Head of caudate nucleus (tissue), 42 donors: ENCODE measurements at regions not wholly inside any gene's neighbourhood (a gene's known extent, or its start where the extent isn't known, plus 50 kb on each side); places are given as distances from the start of the nearest gene placed in this dataset.
"Not testable (repeated sequence)": the region's sequence is repeated elsewhere in the genome, so short reads cannot be mapped to it uniquely, and the experiment has no call there.

Experiments used
- DNase-seq, 42 donors: peaks; one replicate each; pipeline versions ENCODE4 v3.0.0 to v3.0.0-alpha.2; 2020 to 2021; ENCODE audit warnings: mixed read lengths in 7 of 42
- intact Hi-C: fragments of 100-400 bp; cut with DNase I; formaldehyde crosslinking; loops from one replicate; pipeline ENCODE4 v1.15.0; 2022

GRCh38 chr5:118174671-118175070, 813.7 kb downstream of the DTWD2 start:
- intact Hi-C loops: no loop called here
- DNase-seq: no peak

GRCh38 chr5:118173340-118173739, 815.0 kb downstream of the DTWD2 start:
- intact Hi-C loops: no loop called here
- DNase-seq: no peak

- intact Hi-C loops: no loop called here
Observed at GRCh38 chr5:118165619-118166018, 822.7 kb downstream of the DTWD2 start.

GRCh38 chr5:118156181-118156580, 832.2 kb downstream of the DTWD2 start:
- intact Hi-C loops: no loop called here
- DNase-seq: no peak

More at GRCh38 chr5:118165619-118166018, 822.7 kb downstream of the DTWD2 start:
- DNase-seq: no peak

- intact Hi-C loops: no loop called here
- no peak for DNase-seq
Observed at GRCh38 chr5:118146824-118147223, 841.5 kb downstream of the DTWD2 start.

- intact Hi-C loops: no loop called here
Observed at GRCh38 chr5:118144540-118144939, 843.8 kb downstream of the DTWD2 start.

GRCh38 chr5:118139361-118139760, 849.0 kb downstream of the DTWD2 start:
- DNase-seq: no peak
- intact Hi-C loops: no loop called here

More at GRCh38 chr5:118144540-118144939, 843.8 kb downstream of the DTWD2 start:
- DNase-seq: no peak

- DNase-seq: no peak
- intact Hi-C loops: no loop called here
Observed at GRCh38 chr5:118126159-118126558, 862.2 kb downstream of the DTWD2 start.

- intact Hi-C loops: no loop called here
- DNase-seq: no peak
Observed at GRCh38 chr5:118125687-118126086, 862.7 kb downstream of the DTWD2 start.

GRCh38 chr5:118121258-118121657, 867.1 kb downstream of the DTWD2 start:
- no peak for DNase-seq
- intact Hi-C loops: no loop called here

- no peak for DNase-seq
- intact Hi-C loops: no loop called here
Observed at GRCh38 chr5:118115791-118116190, 872.6 kb downstream of the DTWD2 start.

GRCh38 chr5:118111956-118112355, 876.4 kb downstream of the DTWD2 start:
- no peak for DNase-seq
- intact Hi-C loops: no loop called here

GRCh38 chr5:118107246-118107645, 881.1 kb downstream of the DTWD2 start:
- DNase-seq, intact Hi-C loops: not testable (repeated sequence)

- no peak for DNase-seq
- intact Hi-C loops: no loop called here
Observed at GRCh38 chr5:118098716-118099115, 889.6 kb downstream of the DTWD2 start.

- intact Hi-C loops: no loop called here
- DNase-seq: no peak
Observed at GRCh38 chr5:118095115-118095514, 893.2 kb downstream of the DTWD2 start.

GRCh38 chr5:118088448-118088847, 899.9 kb downstream of the DTWD2 start:
- no peak for DNase-seq
- intact Hi-C loops: no loop called here

GRCh38 chr5:118076490-118076889, 911.9 kb downstream of the DTWD2 start:
- intact Hi-C loops: no loop called here
- DNase-seq: no peak

- intact Hi-C loops: no loop called here
- DNase-seq: no peak
Observed at GRCh38 chr5:118070041-118070440, 918.3 kb downstream of the DTWD2 start.

- DNase-seq: no peak
- intact Hi-C loops: no loop called here
Observed at GRCh38 chr5:118069452-118069851, 918.9 kb downstream of the DTWD2 start.

GRCh38 chr5:118068886-118069285, 919.5 kb downstream of the DTWD2 start:
- intact Hi-C loops: no loop called here
- no peak for DNase-seq

GRCh38 chr5:118063836-118064235, 924.5 kb downstream of the DTWD2 start:
- DNase-seq, intact Hi-C loops: not testable (repeated sequence)

GRCh38 chr5:118060833-118061232, 927.5 kb downstream of the DTWD2 start:
- intact Hi-C loops: no loop called here
- DNase-seq: no peak
